ENCODE measurements at regions not wholly inside any gene's neighbourhood (a gene's known extent, or its start where the extent isn't known, plus 50 kb on each side); places are given as distances from the start of the nearest gene placed in this dataset.

DNA sequence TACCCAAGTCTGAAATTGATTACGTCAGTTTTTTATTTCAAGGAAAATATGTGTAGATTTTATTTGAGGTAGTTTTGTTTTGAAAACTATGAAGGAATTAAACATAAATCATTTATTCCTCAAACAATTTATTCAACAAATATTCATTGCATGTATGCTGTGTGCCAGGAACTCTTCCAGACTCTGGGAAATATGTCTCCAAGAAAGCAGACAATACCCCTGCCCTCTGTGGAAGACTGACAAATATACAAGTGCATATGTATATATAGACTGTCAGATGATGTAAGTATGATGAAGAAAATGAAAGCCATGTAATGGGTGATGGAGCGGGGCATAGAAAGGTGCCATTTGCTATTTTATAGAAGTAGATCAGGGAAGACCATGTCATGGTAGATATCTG is 889.5 kb downstream of the USP25 start:
- DNase-seq (ENCODE audit: low read depth), result no peak
- TF ChIP-seq, protein P1, sequence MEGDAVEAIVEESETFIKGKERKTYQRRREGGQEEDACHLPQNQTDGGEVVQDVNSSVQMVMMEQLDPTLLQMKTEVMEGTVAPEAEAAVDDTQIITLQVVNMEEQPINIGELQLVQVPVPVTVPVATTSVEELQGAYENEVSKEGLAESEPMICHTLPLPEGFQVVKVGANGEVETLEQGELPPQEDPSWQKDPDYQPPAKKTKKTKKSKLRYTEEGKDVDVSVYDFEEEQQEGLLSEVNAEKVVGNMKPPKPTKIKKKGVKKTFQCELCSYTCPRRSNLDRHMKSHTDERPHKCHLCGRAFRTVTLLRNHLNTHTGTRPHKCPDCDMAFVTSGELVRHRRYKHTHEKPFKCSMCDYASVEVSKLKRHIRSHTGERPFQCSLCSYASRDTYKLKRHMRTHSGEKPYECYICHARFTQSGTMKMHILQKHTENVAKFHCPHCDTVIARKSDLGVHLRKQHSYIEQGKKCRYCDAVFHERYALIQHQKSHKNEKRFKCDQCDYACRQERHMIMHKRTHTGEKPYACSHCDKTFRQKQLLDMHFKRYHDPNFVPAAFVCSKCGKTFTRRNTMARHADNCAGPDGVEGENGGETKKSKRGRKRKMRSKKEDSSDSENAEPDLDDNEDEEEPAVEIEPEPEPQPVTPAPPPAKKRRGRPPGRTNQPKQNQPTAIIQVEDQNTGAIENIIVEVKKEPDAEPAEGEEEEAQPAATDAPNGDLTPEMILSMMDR (conservative IDR thresholded peaks at IDR 0.05; ENCODE audit: low read length), result no peak

DNA sequence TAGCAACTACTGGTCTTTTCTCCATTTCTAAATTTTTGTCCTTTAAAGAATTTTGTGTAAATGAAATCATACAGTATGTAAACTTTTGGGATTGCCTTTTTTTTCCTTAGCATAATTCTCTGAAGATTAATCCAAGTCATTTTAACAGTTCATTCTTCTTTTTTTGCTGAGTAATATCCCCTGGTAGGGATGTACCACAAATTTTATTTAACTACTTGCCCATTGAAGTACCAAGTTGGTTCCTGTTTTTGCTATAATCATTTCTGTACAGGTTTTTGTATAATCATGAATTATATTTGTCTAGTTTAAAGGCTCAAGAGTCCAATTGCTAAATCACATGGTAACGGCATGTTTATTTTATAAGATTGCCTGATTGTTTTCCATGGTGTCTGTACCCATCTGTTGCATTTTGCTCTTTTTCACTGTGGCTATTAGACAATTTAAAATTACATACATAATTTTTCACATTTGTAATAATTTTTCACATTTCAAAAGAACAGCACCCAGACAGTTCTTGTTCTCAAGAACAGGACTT is 891.1 kb downstream of the USP25 start:
- H3K4me3 ChIP-seq (ENCODE audit: low read length), result no peak overlapping the region
- TF ChIP-seq, protein P1 (conservative IDR thresholded peaks at IDR 0.05; ENCODE audit: low read length), result no peak
- DNase-seq (ENCODE audit: low read depth), result no peak

More for the DNA sequence above, 889.5 kb downstream of the USP25 start:
- no peak overlapping the region for H3K4me3 ChIP-seq (ENCODE audit: low read length)

DNA sequence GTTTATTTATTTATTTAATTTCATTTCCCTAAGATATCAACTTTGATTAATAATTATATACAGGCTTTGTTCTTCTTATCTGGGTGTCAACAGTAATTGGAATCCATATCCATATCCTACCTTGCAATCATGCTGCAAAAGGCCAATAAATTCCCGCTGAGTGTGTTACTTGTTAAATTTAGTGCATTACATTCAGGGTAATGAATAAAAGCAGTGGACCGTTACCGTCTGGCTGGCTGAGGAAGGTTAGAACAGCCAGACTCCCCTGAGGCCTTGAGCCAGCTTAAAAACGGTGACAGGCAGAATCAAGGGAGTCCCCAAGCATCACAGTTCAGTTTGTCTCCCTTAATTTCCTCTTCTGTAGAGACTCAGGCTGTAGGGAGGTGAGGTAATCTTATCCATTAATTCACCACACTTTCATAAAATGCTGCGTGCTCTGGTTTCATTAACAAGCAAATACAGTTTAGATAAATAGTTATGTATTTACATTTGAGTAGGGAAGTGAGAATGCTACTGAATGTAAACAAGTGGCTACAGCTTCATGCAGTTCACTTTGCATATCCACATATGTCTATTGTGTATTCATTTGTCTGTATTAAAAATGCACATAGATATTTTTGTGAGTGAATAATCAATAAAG is 888.2 kb upstream of the CXADR start:
- DNase-seq (ENCODE audit: low read depth), result no peak
- no peak overlapping the region for H3K4me3 ChIP-seq (ENCODE audit: low read length)

DNA sequence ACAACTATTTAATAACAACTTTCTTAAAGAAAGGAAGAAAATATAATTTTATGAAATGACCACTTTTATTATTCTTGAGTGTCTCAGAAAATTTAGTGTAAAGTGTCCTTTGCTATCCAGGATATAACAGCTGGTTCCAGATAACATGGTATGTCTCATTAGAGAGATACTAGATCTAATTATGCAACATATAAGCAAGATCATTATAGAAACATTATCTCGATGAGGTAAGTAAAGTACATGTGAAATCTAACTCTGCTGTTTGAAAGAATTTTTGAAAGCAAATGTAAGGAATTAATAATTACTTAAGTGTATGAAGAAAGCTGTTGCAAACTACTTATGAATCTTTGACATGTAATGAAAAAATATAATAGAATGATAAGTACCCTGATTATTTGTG is 887.4 kb upstream of the CXADR start:
- TF ChIP-seq, protein P1 (conservative IDR thresholded peaks at IDR 0.05; ENCODE audit: low read length), result no peak
- no peak for DNase-seq (ENCODE audit: low read depth)
- no peak overlapping the region for H3K4me3 ChIP-seq (ENCODE audit: low read length)

More for the DNA sequence above, 888.2 kb upstream of the CXADR start:
- TF ChIP-seq, protein P1 (conservative IDR thresholded peaks at IDR 0.05; ENCODE audit: low read length), result no peak

DNA sequence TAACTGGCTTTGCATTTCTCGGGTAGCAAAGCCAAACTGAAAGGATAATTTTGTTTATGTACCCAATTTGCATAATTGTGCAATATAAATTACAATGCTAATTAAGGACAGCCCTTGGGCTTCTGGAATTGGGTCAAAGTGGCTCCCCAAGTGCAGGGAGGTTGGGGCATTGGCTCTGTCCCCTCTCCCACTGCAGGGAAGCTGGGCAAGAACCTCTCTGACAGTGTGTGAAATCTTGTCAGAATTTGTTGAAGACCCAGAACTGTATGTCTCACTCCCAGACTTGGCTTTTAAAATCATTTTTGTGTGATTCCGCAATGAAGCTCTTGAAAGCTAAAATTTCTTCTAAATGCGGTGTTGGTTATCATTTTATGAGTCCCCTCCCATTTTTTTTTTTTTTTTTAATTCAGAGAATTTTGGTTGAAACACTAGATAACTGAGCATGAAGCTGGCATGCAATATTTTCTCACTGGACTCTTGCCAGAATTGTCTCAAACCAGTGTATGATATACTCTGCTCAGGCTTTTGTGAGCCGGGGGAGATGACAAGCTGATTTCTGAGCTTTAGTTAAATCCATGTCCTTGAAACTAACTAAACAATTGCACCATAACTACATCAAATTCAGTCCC is 878.9 kb upstream of the CXADR start:
- DNase-seq (ENCODE audit: low read depth), result peak; percentile 3
- TF ChIP-seq, protein P1 (conservative IDR thresholded peaks at IDR 0.05; ENCODE audit: low read length), result no peak
- H3K4me3 ChIP-seq (ENCODE audit: low read length), result no peak overlapping the region

DNA sequence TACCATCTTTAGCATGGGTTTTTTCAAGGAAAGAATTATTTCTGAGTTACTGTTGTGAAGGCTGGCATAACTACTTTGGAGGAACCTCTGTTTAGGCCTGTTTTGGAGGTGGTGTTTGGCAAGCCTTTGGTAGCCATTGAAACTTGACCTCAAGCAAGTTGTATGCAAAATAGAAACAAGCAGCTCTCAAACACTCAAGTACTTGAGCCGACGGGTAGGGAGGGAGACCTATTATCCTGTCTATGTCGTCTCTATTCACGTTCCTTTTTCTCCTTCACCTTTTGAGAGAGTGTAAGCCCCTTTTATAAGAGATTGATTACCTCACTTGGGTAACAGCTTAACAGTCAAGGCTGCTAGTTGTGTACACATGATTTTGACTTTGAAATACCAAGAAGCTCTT is 878.3 kb upstream of the CXADR start:
- TF ChIP-seq, protein P1 (conservative IDR thresholded peaks at IDR 0.05; ENCODE audit: low read length), result no peak
- DNase-seq (ENCODE audit: low read depth), result no peak
- no peak overlapping the region for H3K4me3 ChIP-seq (ENCODE audit: low read length)

Data from AG10803 (cell line).